ENCODE measurements at regions not wholly inside any gene's neighbourhood (a gene's known extent, or its start where the extent isn't known, plus 50 kb on each side); places are given as distances from the start of the nearest gene placed in this dataset.

DNA sequence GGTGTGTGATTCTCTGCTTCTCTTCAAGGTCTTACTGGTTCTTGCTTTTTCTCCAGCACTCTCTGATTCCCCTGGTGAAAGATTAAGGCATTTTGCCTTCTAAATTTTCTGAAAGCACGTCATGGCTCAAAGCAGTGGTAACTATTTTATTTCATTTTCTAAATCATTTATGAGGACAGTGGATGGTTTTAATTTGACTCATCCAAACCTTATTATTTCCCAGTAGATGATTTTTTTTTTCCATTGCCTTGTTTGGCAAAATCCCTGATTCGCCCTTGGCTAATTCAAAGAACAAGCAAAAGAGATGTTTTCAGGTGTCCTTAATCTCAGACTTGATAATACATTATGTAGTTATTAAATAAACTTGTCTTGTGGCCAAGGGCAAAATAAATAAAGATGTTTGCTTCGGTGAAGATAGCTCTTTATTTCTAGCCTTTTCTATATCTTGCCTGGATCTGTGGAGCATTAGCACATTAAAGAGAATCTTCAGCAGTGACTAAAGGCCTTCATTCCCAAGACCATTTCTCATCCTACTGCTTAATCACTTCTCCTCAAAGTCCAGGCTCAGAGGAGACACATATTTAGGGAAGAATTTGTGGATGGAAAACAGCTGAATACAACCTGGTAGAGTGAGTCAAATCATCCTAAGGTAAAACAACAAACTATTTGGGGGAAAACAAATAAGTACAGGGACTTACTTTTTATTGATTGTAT is 359.8 kb downstream of the DUSP10 start:
- DNase-seq: no peak

GRCh38 chr1:221392453-221392852 is 349.4 kb downstream of the DUSP10 start:
- DNase-seq: no peak

- DNase-seq: no peak
These were observed 347.8 kb downstream of the DUSP10 start for GRCh38 chr1:221394011-221394544.

DNA sequence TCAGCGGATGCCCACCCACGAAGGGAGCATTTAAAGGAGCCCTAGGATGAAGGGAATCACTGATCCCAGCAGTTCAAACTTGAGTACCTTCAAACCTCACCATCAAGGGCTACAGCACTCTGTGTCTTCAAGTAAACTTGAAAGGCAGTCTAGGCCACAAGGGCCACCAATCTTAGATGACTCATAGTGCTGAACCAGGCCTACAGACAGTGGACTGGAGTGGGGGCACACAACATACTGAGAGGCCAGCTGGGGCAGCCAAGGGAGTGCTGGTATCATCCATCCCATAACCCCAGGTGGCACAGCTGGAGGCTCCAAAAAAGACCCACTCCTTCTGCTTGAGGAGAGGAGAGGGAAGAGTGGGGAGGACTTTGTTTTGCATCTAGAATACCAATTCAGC is 345.4 kb downstream of the DUSP10 start:
- DNase-seq: no peak

DNA sequence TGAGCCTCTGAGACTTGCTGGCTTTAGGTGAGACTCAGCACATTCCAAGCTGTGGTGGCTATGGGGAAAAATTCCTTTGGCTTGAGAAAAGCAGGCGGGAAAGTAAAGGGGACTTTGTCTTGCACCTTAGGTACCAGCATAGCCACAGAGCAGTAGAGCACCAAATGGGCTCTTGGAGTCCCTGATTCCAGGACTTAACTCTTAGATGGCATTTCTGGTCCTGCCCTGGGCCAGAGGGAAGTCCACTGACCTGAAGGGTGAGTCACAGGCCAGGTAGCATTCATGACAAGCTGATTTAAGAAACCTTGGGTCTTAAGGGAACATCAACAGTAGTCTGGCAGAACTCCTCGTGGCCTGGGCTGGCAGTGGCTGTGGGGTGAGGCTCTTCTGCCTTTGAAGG is 344.7 kb downstream of the DUSP10 start:
- no peak for DNase-seq

DNA sequence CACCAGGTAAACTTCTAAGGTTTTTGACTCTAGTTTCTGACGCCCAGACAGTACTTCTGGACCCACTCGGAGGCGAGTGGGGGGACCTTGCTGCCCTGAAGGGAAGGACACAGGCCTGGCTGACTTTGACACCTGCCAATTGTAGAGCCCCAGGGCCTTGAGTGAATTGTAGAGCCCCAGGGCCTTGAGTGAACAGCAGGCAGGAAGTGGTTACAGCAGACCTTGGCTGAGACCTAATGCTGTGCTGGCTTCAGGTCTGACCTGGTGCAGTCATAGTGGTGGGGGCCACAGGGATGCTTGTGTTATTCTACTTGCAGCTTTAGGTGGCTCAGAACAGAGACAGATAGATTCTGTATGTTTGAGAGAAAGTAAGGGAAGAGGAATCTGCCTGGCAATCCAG is 344.3 kb downstream of the DUSP10 start:
- DNase-seq: no peak

- DNase-seq: no peak
These were observed 336.7 kb downstream of the DUSP10 start for GRCh38 chr1:221405146-221405545.

DNA sequence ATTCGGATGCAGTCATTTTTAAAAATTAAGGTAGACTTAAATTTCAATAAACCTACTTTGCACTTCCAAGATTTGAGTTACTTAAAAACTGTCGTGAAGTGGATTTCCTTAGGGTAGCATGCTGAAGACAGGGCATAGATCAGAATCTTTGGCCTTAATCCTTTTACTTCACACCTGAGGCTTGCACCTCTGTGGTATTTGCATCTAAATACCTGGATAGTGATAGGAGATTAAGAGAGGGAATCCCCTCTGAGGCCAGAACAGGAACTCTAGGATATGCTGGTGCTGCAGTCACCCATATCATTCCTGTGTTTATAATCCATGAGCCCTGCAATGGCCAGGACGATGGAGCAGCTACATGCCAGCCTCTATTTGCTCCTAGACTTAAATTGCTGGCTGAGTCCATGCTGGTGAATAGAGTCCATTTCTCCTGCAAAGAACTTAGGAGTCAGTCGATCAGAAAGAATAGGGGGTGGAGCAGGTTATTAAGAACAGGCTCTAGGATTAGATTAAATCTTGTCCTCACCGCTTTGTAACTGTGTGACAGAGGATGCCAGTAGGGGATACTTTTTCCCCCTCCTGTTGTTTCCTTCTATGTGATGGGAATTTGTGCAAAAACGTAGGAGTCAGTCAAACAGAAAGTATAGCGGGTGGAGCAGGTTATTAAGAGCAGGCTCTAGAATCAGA is 333.6 kb downstream of the DUSP10 start:
- DNase-seq: no peak

GRCh38 chr1:221411283-221411682 is 330.6 kb downstream of the DUSP10 start:
- no peak for DNase-seq

GRCh38 chr1:221414772-221415539 is 326.9 kb downstream of the DUSP10 start:
- no peak for DNase-seq

DNA sequence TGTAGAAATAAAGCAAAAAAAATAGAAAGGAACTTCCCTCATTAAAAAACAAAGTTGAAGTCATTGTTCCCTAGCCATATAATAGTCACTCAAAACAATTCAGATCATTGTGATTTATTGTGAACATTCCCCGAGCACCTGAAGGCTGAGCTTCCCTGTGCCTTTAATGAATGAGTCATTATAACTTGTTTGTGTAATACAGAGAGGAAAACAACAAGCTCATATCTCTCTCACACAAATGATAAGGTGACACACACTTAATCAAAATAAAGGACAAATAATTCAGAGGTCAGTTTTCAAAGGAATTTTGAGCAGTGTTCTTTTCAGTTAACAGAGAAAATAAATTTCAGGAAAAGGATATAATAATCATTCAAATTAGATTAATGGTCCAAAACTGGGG is 326.2 kb downstream of the DUSP10 start:
- no peak for DNase-seq

DNA sequence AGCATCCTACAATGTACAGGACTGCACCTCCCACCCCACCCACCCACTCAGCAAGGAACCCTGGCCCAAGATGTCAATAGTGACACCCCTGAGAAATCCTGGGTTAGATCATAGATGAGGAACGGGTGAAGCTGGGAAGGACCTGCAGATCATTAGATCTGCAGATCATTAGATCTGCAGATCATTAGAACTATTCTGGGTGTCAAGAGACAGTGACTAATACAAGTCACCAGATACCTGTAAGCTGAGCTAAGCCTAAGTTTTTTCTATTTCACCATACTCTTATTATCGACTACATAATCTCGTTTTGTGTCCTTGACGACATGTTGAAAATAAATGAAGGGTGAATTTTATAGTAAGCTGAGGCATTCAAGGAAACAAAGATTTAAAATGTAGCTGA is 325.7 kb downstream of the DUSP10 start:
- DNase-seq: no peak

DNA sequence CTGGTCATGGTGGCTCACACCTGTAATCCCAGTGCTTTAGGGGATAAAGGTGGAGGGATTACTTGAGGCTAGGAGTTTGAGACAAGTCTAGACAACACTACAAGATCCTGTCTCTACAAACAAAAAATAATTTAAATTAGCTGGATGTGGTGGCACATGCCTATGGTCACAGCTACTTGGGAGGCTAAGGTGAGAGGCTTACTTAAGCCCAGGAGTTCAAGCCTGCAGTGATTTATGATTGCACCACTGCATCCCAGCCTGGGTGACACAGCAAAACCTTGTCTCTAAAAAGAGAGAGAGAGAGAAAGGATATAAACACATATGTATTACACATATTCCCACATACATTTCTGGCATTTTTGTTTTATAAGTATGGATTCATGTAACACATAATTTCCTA is 325.2 kb downstream of the DUSP10 start:
- DNase-seq: no peak

- DNase-seq: no peak
These were observed 323.5 kb downstream of the DUSP10 start for GRCh38 chr1:221418346-221418745.

DNA sequence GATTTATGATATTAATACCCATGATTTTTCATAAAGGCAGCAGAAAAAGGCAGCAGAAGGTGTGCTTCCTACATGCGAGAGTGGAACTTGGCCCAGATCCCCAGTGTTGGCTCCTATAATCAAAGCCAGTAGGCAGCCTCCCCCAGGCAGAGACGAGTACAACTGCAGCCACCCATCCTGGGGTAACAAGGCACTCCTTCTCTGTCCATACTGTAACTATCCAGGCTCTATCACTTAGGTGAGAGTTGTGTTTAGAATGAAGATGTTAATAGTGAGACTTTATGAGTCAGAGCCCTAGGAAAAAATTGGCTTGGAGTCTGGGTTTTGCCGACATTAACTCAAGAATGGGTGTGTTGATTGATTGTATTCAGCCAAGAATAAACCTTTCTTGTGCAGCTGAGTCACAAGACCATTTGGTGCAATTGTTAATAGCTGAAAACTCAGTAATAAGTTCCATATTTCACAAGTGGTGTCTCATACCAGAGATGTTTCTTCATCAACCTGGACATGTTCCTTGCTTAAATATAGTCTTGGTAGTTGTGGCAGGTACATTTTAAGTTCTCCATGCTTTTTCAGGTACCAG is 322.3 kb downstream of the DUSP10 start:
- no peak for DNase-seq

GRCh38 chr1:221429264-221429663 is 312.6 kb downstream of the DUSP10 start:
- no peak for DNase-seq

- no peak for DNase-seq
These were observed 311.5 kb downstream of the DUSP10 start for GRCh38 chr1:221430152-221430960.

- no peak for DNase-seq
These were observed 310.7 kb downstream of the DUSP10 start for GRCh38 chr1:221431068-221431651.

- DNase-seq: no peak
These were observed 309.9 kb downstream of the DUSP10 start for GRCh38 chr1:221431961-221432360.

GRCh38 chr1:221435504-221435904 is 306.4 kb downstream of the DUSP10 start:
- no peak for DNase-seq

DNA sequence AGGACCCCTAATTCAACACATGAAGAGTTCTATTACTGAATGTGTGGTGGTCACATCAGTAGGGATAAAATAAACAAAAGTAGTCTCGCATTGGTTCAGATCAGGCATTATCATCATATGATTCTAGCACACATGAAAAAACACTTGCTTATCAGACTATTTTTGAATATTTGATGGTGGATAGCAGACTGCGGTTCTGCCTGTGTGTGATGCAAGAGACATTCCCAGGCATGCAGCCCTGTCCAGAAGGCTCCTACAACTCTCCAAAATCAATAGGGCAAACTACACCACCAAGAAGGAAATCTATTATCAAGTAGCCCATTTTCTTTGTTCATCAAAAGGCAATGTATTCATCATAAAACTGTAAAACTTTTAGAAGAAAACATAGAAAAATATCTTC is 304.7 kb downstream of the DUSP10 start:
- no peak for DNase-seq

DNA sequence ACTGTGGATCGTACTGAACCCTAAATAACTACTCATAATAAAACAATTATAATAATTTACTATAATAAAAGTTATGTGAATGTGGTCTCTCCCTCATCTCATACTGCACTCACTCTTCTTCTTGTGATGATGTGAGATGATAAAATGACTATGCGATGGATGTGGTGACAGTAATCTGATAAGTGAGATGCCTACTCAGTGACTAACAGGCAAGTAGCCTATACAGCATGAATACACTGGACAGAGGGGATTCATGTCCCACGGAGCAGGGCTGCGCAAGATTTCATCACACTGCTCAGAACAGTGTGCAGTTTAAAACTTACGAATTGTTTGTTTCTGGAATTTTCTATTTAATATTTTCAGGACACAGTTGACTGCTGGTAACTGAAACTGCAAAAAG is 304.0 kb downstream of the DUSP10 start:
- no peak for DNase-seq
